GM18861 (cell line): ENCODE measurements at regions not wholly inside any gene's neighbourhood (a gene's known extent, or its start where the extent isn't known, plus 50 kb on each side); places are given as distances from the start of the nearest gene placed in this dataset.

ENCODE experiments used
- ATAC-seq: cut with Tn5 transposase; IDR thresholded peaks from one replicate; pipeline ENCODE4 v1.9.1; 2021; ENCODE audit not compliant: unreplicated experiment

- ATAC-seq, result no peak
Observed at GRCh38 chr6:109315341-109316110, 66.7 kb downstream of the CD164 start.

DNA sequence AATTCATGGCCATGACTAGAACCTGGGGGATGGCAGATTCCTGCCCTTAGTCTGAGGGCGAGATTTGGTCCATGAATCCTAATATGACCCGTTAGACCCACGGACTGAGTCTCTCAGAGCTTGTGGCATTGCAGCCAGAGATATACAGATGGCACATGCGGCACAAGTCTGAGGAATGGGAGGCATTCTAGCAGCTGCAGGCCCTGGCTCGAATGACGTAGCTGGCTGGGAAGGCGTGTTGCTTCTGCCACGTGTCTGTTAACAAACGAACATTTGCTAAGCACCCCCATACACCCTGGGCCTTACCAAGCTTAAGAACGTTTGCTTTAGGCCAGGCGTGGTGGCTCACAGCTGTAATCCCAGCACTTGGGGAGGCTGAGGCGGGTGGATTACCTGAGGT lies 68.0 kb downstream of the CD164 start:
- ATAC-seq, result no peak

DNA sequence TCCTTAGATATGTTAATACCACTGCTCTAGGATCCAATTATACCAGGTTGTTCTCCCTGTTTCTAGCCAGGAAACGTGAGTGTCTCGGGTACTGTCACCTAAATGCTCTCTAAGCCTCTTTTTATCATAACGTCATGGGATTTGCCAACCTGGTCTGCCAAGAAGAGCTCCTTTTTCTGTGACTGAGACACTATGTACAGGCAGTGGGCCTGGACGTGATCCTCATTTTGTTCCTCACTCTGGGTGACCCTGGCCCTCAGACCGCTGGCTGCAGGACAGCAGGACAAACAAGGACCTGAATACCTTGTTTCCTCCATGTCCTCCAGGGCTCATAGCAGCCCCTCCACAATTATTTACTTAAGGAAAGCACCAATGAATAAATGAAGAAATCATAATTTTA lies 69.1 kb downstream of the CD164 start:
- no peak for ATAC-seq

DNA sequence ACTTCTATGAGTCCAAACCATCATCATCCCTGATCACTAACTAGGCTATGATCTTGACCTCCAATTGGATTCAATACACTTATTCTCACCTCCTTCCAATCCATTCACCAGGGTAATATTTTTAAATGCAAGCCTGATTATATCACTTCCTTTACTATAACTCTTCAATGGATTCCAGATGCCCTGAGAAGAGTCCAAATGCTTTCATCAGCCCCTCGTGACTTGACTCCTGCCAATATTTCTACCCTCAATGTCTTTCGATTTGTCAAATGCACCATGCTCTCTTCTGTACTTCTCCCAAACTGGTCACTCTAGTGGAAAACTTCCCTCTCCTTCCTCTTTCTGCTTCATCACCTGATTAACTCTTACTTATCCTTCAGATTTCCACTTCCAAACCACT lies 70.8 kb downstream of the CD164 start:
- ATAC-seq, result no peak

DNA sequence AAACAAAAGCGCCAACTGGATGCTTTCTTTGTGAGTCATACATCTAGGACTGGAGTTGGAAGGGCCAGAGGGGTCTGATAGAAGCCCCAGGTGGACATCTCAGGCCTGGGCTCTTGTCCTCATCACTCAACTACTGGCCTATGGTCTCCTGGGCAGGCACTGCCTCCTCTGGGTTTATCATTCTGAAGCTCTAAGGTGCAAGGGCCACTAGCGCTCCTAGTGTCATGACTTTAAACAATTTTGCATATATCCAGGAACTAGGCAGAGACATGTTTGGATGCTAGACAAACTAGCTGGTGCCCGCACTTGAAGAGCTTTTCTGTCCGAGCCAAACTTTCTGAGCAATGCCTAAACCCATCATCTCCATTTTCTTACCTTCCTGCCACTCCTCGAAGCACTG lies 72.3 kb downstream of the CD164 start:
- no peak for ATAC-seq

DNA sequence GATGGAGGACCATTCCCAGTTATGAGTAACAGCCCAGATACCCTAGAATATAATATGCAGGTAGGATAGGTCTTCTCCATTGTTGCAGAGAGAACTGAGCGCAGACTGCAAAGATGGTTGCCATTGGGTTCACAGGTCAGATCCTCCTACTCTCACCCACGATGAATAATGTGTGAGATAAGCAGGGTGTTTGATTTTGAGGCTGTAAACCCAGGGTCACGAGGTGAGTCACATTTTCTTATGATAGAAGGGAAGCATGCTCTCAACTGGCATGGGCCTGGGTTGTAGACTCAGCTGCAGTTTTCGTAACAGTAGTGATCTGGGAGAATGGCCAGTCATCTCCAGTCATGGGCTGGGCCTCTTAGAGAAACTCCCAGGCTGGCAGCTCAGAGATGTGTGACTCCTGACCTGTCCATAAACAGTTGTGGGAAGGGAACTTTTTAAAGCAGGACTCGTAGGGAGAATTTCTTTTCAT lies 74.2 kb downstream of the CD164 start:
- ATAC-seq, result no peak

GRCh38 chr6:109306733-109307132 lies 75.5 kb downstream of the CD164 start:
- no peak for ATAC-seq

GRCh38 chr6:109305028-109305427 lies 77.2 kb downstream of the CD164 start:
- no peak for ATAC-seq

- peak; percentile 64 for ATAC-seq
Observed at GRCh38 chr6:109304284-109305015, 77.8 kb downstream of the CD164 start.

DNA sequence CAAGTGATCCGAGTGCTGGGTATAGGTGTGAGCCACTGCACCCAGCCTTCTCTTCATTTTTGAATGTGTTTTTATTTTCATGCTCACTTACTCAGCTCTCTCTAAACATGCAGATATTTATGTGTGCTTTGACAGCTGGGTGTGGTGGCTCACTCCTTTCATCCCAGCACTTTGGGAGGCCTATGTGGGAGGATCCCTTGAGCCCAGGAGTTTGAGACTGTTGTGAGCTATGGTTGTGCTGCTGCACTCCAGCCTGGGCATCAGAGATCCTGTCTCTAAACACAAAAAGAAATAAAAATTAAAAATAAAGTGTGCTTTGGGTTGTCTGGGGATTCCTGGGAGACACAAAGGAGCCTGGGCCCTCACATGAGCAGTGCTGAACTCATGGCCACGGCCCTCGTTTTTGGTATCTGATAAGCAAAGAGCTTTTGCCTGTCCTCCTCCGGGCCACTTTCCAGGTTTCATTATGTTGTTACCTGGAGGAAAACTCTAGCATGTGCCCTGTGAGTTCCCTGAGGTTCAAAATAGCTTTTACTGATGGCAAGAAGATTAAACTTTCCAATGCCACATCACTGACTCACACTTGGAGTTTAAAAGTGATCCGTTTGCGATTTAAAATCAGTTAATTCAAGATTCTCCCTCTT lies 78.5 kb downstream of the CD164 start:
- no peak for ATAC-seq

DNA sequence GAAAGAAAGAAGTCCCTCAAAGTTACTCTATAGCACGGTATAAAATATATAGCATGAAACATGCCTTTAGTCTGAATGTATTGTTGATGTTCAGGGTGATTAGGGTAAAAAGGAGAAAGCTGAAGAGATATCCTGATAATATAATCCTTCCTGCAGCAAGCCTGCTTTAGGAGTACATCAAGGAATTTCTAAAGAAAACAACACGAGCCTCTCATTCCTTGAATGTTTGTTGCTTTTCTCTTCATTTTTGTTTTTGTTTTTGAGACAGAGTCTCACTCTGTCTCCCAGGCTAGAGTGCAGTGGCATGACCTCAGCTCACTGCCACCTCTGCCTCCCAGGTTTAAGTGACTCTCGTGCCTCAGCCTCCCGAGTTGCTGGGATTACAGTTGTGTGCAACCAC lies 79.1 kb downstream of the CD164 start:
- no peak for ATAC-seq

DNA sequence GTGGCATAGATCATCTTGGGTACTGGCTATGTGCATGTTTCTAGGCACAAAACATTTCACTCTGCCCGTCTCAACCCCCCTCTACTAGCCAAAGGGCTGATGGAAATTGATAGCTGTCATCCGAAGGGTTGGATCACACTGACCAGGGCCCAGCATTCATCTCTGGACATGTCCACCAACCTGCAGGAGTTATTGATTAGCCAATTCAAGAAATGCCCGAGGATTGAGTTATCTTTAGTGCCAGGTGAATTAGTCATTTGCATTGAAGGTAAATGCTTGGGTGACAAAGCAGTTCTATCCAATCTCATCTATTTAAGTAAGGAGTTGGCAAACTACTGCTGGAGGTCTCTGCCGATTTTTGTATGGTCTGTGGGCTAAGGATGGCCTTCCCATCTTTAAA lies 80.1 kb downstream of the CD164 start:
- ATAC-seq, result no peak

GRCh38 chr6:109301418-109301817 lies 80.8 kb downstream of the CD164 start:
- ATAC-seq, result no peak

GRCh38 chr6:109300874-109301273 lies 81.4 kb downstream of the CD164 start:
- ATAC-seq, result no peak

GRCh38 chr6:109299776-109300564 lies 82.3 kb downstream of the CD164 start:
- ATAC-seq, result no peak

DNA sequence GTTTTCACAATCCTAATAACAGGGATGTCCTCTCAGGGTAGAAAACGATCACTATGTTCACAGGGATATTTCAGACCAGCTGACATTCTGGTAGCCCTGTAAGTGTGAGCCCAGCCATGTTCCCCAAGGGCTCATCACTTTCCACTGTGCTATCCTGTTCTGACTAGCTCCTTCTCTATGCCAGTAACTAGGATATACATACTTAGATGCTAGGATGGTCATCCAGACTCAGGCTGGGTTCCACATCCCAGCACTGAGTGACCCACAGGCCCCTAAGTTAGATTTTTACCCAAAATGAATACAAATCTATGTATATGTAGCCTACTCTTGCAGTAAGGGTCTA lies 83.0 kb downstream of the CD164 start:
- ATAC-seq, result no peak

- ATAC-seq, result no peak
Observed at GRCh38 chr6:109298605-109299264, 83.5 kb downstream of the CD164 start.

DNA sequence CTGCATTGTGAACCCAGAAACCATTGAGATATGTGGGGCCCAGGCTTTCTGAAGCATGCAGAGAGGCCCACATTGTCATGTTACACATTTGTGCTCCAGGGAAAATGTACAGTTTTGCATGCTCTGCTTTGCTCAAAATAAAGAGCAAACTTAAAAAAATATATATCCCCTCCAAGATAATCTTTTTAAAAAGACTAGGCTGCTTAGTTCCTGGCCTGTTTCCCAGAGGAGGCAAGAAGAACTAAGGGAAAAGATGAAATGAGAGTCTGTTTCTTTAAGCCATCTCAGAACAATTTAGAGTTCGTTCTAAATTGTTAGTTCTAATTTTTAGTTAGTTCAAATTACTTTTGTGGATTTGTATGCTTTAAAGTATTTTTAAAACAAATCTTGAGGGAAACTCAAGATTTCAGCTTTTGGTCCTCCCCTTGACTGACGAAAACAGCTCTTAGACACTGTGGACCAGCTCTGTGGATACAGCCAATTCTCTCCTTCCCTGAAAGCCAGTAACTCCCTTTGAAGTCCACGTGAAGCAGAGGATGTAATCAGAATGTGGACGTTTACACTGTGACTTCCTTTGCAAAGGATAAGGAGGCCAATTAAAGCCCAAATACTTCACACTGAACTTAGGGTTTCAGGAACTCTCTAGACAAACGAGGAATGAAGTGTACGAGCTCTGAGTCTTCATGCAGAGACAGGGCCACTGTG lies 84.7 kb downstream of the CD164 start:
- ATAC-seq, result no peak

DNA sequence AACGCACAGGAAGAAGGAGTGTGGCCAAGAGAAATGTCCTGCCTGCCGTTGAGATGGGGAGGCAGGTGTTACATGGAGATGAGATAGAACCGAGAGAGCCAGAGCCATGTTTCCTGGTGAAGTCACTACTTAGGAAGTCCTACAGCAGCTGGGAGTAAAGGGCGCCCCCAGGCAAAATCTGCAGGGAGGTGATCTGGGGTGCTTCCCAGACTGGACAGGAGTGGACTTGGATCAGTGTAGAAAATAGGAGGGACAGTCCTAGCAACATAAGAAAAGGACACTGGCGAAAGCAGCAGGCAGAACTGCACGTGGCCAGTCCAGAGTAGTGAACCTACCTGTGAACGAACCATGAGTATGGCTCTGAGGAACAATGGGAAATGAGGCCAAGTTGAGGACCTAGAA lies 85.3 kb downstream of the CD164 start:
- no peak for ATAC-seq

GRCh38 chr6:109296452-109296851 lies 85.8 kb downstream of the CD164 start:
- no peak for ATAC-seq
